GM13976 (cell line): ENCODE measurements at regions not wholly inside any gene's neighbourhood (a gene's known extent, or its start where the extent isn't known, plus 50 kb on each side); places are given as distances from the start of the nearest gene placed in this dataset.

Source experiments
- DNase-seq: peaks from one replicate; pipeline ENCODE4 v3.0.0; 2012; ENCODE audit warnings: low spot score
- CTCF ChIP-seq: IDR thresholded peaks from 2 replicates; pipeline ENCODE4 v1.5.1; 2012; ENCODE audit warnings: borderline replicate concordance, mild to moderate bottlenecking; ENCODE audit not compliant: insufficient read depth; ENCODE audit errors: extremely low read depth, missing control alignments, control extremely low read depth
- in situ Hi-C: fragments of 300-500 bp; cut with MboI; formaldehyde crosslinking; loops from one replicate; pipeline ENCODE4 v1.12.0; 2022; ENCODE audit warnings: low sequenced_read_pairs, mixed read lengths, inconsistent platforms; ENCODE audit not compliant: unreplicated experiment

GRCh38 chr6:47383360-47383759, 73.7 kb upstream of the TNFRSF21 start:
- in situ Hi-C loops: no loop called here
- no peak for TF ChIP-seq CTCF
- no peak for DNase-seq

- no peak for TF ChIP-seq CTCF
- in situ Hi-C loops: no loop called here
- no peak for DNase-seq
Observed at GRCh38 chr6:47391675-47392074, 82.0 kb upstream of the TNFRSF21 start.

GRCh38 chr6:47392251-47392650, 82.5 kb upstream of the TNFRSF21 start:
- in situ Hi-C loops: no loop called here
- no peak for DNase-seq
- TF ChIP-seq CTCF: no peak

- DNase-seq: no peak
- in situ Hi-C loops: no loop called here
- TF ChIP-seq CTCF: no peak
Observed at GRCh38 chr6:47396401-47397069, 81.1 kb upstream of the CD2AP start.

GRCh38 chr6:47400581-47400980, 77.0 kb upstream of the CD2AP start:
- no peak for TF ChIP-seq CTCF
- in situ Hi-C loops: loop anchor here (25.0 kb wide), 1 partner anchor 337 kb away; no protein-coding TSS in a partner anchor
- no peak for DNase-seq

- in situ Hi-C loops: loop anchor here (25.0 kb wide), 1 partner anchor 335 kb away; no protein-coding TSS in a partner anchor
- no peak for DNase-seq
- no peak for TF ChIP-seq CTCF
Observed at GRCh38 chr6:47402081-47402480, 75.5 kb upstream of the CD2AP start.
